Mesendoderm (in vitro differentiated cells): ENCODE measurements at regions not wholly inside any gene's neighbourhood (a gene's known extent, or its start where the extent isn't known, plus 50 kb on each side); places are given as distances from the start of the nearest gene placed in this dataset.

Experiments used
- DNase-seq: peaks from one replicate; pipeline ENCODE4 v3.0.0; 2013
- H2AK5ac ChIP-seq: 2 replicates; pipeline ENCODE4 v1.6.1; 2013; ENCODE audit warnings: low read length, inconsistent platforms
- H2BK120ac ChIP-seq: 2 replicates; pipeline ENCODE4 v1.6.1; 2013; ENCODE audit warnings: low read depth, mild to moderate bottlenecking, low read length, moderate library complexity, mixed read lengths
- H2BK15ac ChIP-seq: replicated peaks from 2 replicates; pipeline ENCODE4 v1.6.1; 2013; ENCODE audit warnings: low read depth, mild to moderate bottlenecking, moderate library complexity
- H2BK5ac ChIP-seq: 2 replicates; pipeline ENCODE4 v1.6.1; 2013; ENCODE audit warnings: low read length, inconsistent platforms
- H3K18ac ChIP-seq: 2 replicates; pipeline ENCODE4 v1.6.1; 2013; ENCODE audit warnings: mild to moderate bottlenecking, low read length, mixed read lengths
- H3K23ac ChIP-seq: one replicate; pipeline ENCODE4 v1.6.1; 2013; ENCODE audit warnings: low read length
- H3K27ac ChIP-seq: 2 replicates; pipeline ENCODE4 v1.5.1; 2013; ENCODE audit warnings: low read depth, mild to moderate bottlenecking, inconsistent platforms, low read length, moderate library complexity
- H3K27me3 ChIP-seq: 2 replicates; pipeline ENCODE4 v1.6.1; 2013; ENCODE audit warnings: low read length, control low read depth, mild to moderate bottlenecking, inconsistent platforms; ENCODE audit not compliant: insufficient read depth, poor library complexity
- H3K36me3 ChIP-seq: 2 replicates; pipeline ENCODE4 v1.6.1; 2013; ENCODE audit warnings: low read length, inconsistent platforms; ENCODE audit not compliant: control insufficient read depth, insufficient read depth
- H3K4ac ChIP-seq: one replicate; pipeline ENCODE4 v1.6.1; 2013; ENCODE audit warnings: low read depth, mild to moderate bottlenecking, low read length, moderate library complexity
- H3K4me1 ChIP-seq: 2 replicates; pipeline ENCODE4 v1.6.1; 2013; ENCODE audit warnings: low read depth, low read length, inconsistent platforms; ENCODE audit not compliant: control insufficient read depth
- H3K4me2 ChIP-seq: 2 replicates; pipeline ENCODE4 v1.6.1; 2013; ENCODE audit warnings: low read length
- H3K4me3 ChIP-seq: 2 replicates; pipeline ENCODE4 v1.5.1; 2013; ENCODE audit warnings: mild to moderate bottlenecking, low read length
- H3K56ac ChIP-seq: one replicate; pipeline ENCODE4 v1.6.1; 2013; ENCODE audit warnings: low read length
- H3K79me1 ChIP-seq: 2 replicates; pipeline ENCODE4 v1.6.1; 2013; ENCODE audit warnings: low read length, inconsistent platforms
- H3K79me2 ChIP-seq: 2 replicates; pipeline ENCODE4 v1.6.1; 2013; ENCODE audit warnings: mild to moderate bottlenecking, low read length; ENCODE audit not compliant: control insufficient read depth, insufficient read depth
- H3K9ac ChIP-seq: 2 replicates; pipeline ENCODE4 v1.6.1; 2013; ENCODE audit warnings: low read length, inconsistent platforms
- H4K5ac ChIP-seq: one replicate; pipeline ENCODE4 v1.6.1; 2013; ENCODE audit warnings: low read length
- H4K8ac ChIP-seq: one replicate; pipeline ENCODE4 v1.6.1; 2013; ENCODE audit warnings: low read depth, mild to moderate bottlenecking, control low read depth, low read length, moderate library complexity
- WGBS: extraction: QIAGEN DNeasy Blood & Tissue Kit; methylation state at CpG from one replicate; pipeline ENCODE4 v1.1.7; 2013; ENCODE audit warnings: low lambda C conversion rate, missing lambda C conversion rate; ENCODE audit not compliant: insufficient coverage; ENCODE audit errors: extremely low coverage; 5-methylcytosine and 5-hydroxymethylcytosine counted together

GRCh38 chr4:12123707-12124106 lies 695.0 kb upstream of the HS3ST1 start:
- Histone ChIP-seq H3K4me1 (no peaks in the 10 kb centered on the region), H3K79me2 (no peaks in the 10 kb centered on the region), H3K4me2 (no peak overlapping the region), H3K36me3 (no peaks in the 10 kb centered on the region), H2BK15ac (no peak overlapping the region), H2AK5ac (no peak overlapping the region), H3K79me1 (no peaks in the 10 kb centered on the region), H4K5ac (no peak overlapping the region), H3K18ac (no peak overlapping the region), H3K9ac (no peak overlapping the region), H3K56ac (no peak overlapping the region), H3K27me3 (no peaks in the 10 kb centered on the region), H2BK5ac (no peak overlapping the region), H4K8ac (no peak overlapping the region), H2BK120ac (no peak overlapping the region), H3K23ac (no peak overlapping the region), H3K4ac (no peak overlapping the region), H3K4me3 (no peak overlapping the region), H3K27ac (no peak overlapping the region)
- no peak for DNase-seq

- no peak overlapping the region for H4K8ac ChIP-seq
- H2BK5ac ChIP-seq = no peak overlapping the region
- no peak overlapping the region for H3K4ac ChIP-seq
- H3K27ac ChIP-seq = no peak overlapping the region
- no peaks in the 10 kb centered on the region for H3K79me2 ChIP-seq
- H3K56ac ChIP-seq = no peak overlapping the region
- H3K27me3 ChIP-seq = no peaks in the 10 kb centered on the region
- H3K4me3 ChIP-seq = no peak overlapping the region
- no peak overlapping the region for H3K18ac ChIP-seq
- H2BK15ac ChIP-seq = no peak overlapping the region
- H3K4me1 ChIP-seq = no peaks in the 10 kb centered on the region
- no peak overlapping the region for H3K4me2 ChIP-seq
- H3K36me3 ChIP-seq = no peaks in the 10 kb centered on the region
- DNase-seq = peak; percentile 10
- H2BK120ac ChIP-seq = no peak overlapping the region
- H3K23ac ChIP-seq = no peak overlapping the region
- no peak overlapping the region for H4K5ac ChIP-seq
- no peaks in the 10 kb centered on the region for H3K79me1 ChIP-seq
- H3K9ac ChIP-seq = no peak overlapping the region
- WGBS = no CpG with 5 or more reads among the region's 2 CpGs
- no peak overlapping the region for H2AK5ac ChIP-seq
These were observed 693.6 kb upstream of the HS3ST1 start for GRCh38 chr4:12122316-12122715.

- no peaks in the 10 kb centered on the region for H3K4me1 ChIP-seq
- H3K4me3 ChIP-seq = no peak overlapping the region
- no peak overlapping the region for H4K8ac ChIP-seq
These were observed 692.3 kb upstream of the HS3ST1 start for GRCh38 chr4:12120968-12121367.

GRCh38 chr4:12118651-12119213 lies 690.0 kb upstream of the HS3ST1 start:
- DNase-seq = no peak
- H2BK5ac ChIP-seq = no peak overlapping the region
- no peak overlapping the region for H2AK5ac ChIP-seq
- no peak overlapping the region for H3K27ac ChIP-seq
- no CpG with 5 or more reads among the region's 2 CpGs for WGBS
- no peak overlapping the region for H3K4ac ChIP-seq
- no peak overlapping the region for H4K8ac ChIP-seq
- H3K4me2 ChIP-seq = no peak overlapping the region
- no peaks in the 10 kb centered on the region for H3K79me2 ChIP-seq
- no peaks in the 10 kb centered on the region for H3K4me1 ChIP-seq
- H3K18ac ChIP-seq = no peak overlapping the region
- H3K36me3 ChIP-seq = no peaks in the 10 kb centered on the region
- no peak overlapping the region for H2BK15ac ChIP-seq
- no peak overlapping the region for H3K23ac ChIP-seq
- no peak overlapping the region for H4K5ac ChIP-seq
- H3K9ac ChIP-seq = no peak overlapping the region
- no peak overlapping the region for H3K56ac ChIP-seq
- H3K27me3 ChIP-seq = no peaks in the 10 kb centered on the region
- no peak overlapping the region for H2BK120ac ChIP-seq
- H3K4me3 ChIP-seq = no peak overlapping the region
- H3K79me1 ChIP-seq = no peaks in the 10 kb centered on the region

More at GRCh38 chr4:12120968-12121367, 692.3 kb upstream of the HS3ST1 start:
- Histone ChIP-seq H3K79me1 (no peaks in the 10 kb centered on the region), H2BK15ac (no peak overlapping the region), H3K27me3 (no peaks in the 10 kb centered on the region), H3K36me3 (no peaks in the 10 kb centered on the region), H2BK5ac (no peak overlapping the region), H4K5ac (no peak overlapping the region), H3K18ac (no peak overlapping the region), H3K79me2 (no peaks in the 10 kb centered on the region), H3K4me2 (no peak overlapping the region), H3K23ac (no peak overlapping the region), H2AK5ac (no peak overlapping the region), H3K27ac (no peak overlapping the region), H3K9ac (no peak overlapping the region), H2BK120ac (no peak overlapping the region), H3K56ac (no peak overlapping the region), H3K4ac (no peak overlapping the region)
- DNase-seq = no peak
- WGBS = no CpG with 5 or more reads among the region's 2 CpGs

GRCh38 chr4:12116009-12116552 lies 687.4 kb upstream of the HS3ST1 start:
- no peak overlapping the region for H3K4ac ChIP-seq
- H2BK5ac ChIP-seq = no peak overlapping the region
- no peak overlapping the region for H2BK15ac ChIP-seq
- H3K56ac ChIP-seq = no peak overlapping the region
- no peak overlapping the region for H2BK120ac ChIP-seq
- no peak overlapping the region for H3K4me2 ChIP-seq
- H3K79me2 ChIP-seq = no peaks in the 10 kb centered on the region
- H3K4me1 ChIP-seq = no peaks in the 10 kb centered on the region
- H3K23ac ChIP-seq = no peak overlapping the region
- H3K4me3 ChIP-seq = no peak overlapping the region
- no peaks in the 10 kb centered on the region for H3K36me3 ChIP-seq
- no peak overlapping the region for H3K9ac ChIP-seq
- H4K8ac ChIP-seq = no peak overlapping the region
- H3K79me1 ChIP-seq = no peaks in the 10 kb centered on the region
- no CpG with 5 or more reads among the region's 3 CpGs for WGBS
- no peak overlapping the region for H3K27ac ChIP-seq
- no peak overlapping the region for H4K5ac ChIP-seq
- H3K27me3 ChIP-seq = no peaks in the 10 kb centered on the region
- H3K18ac ChIP-seq = no peak overlapping the region
- DNase-seq = no peak
- H2AK5ac ChIP-seq = no peak overlapping the region

- no peak for DNase-seq
- H2BK120ac ChIP-seq = no peak overlapping the region
- no peak overlapping the region for H2BK15ac ChIP-seq
- no peak overlapping the region for H4K5ac ChIP-seq
- H4K8ac ChIP-seq = no peak overlapping the region
- H2AK5ac ChIP-seq = no peak overlapping the region
- no peak overlapping the region for H3K23ac ChIP-seq
- H3K9ac ChIP-seq = no peak overlapping the region
- no peak overlapping the region for H3K4me2 ChIP-seq
- H3K27me3 ChIP-seq = no peaks in the 10 kb centered on the region
- H3K79me2 ChIP-seq = no peaks in the 10 kb centered on the region
- H3K79me1 ChIP-seq = no peaks in the 10 kb centered on the region
- no peak overlapping the region for H3K18ac ChIP-seq
- no peaks in the 10 kb centered on the region for H3K4me1 ChIP-seq
- no peak overlapping the region for H2BK5ac ChIP-seq
- H3K4ac ChIP-seq = no peak overlapping the region
- H3K4me3 ChIP-seq = no peak overlapping the region
- no peak overlapping the region for H3K56ac ChIP-seq
- no peak overlapping the region for H3K27ac ChIP-seq
- H3K36me3 ChIP-seq = no peaks in the 10 kb centered on the region
- WGBS = no CpG with 5 or more reads among the region's 3 CpGs
These were observed 681.9 kb upstream of the HS3ST1 start for GRCh38 chr4:12110627-12111026.
